ENCODE measurements at regions not wholly inside any gene's neighbourhood (a gene's known extent, or its start where the extent isn't known, plus 50 kb on each side); places are given as distances from the start of the nearest gene placed in this dataset.
"Not testable (repeated sequence)": the region's sequence is repeated elsewhere in the genome, so short reads cannot be mapped to it uniquely, and the experiment has no call there.

DNA sequence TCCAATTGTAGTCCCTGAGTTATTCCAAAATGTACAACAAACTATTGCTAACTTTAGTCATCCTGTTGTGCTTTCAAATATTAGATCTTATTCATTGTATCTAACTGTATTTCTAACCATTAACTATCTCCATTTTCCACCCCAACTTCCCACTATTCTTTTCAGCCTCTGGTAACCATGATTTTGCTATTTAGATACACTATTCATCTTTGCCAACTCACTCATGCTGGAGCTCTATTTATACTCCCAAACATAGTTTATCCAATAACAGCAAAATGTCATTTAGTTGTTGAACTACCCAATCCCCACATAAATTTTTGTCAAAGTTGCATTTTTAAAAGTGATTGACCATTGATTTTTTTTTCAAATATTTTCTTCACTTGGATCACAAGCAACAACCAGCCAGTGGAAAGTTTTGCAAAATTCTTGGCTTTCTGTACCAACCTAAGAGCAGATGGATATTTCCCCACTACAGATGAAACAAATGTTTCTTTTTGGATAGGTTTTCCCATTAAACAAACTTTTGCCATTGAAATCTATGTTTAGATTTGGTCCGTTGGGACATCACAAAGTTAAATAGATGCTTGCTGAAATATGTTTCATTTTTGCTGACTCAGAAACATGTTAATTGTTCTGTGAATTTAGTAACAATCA lies 866.0 kb downstream of the LTN1 start:
- DNase-seq (ENCODE audit: low spot score), result no peak

DNA sequence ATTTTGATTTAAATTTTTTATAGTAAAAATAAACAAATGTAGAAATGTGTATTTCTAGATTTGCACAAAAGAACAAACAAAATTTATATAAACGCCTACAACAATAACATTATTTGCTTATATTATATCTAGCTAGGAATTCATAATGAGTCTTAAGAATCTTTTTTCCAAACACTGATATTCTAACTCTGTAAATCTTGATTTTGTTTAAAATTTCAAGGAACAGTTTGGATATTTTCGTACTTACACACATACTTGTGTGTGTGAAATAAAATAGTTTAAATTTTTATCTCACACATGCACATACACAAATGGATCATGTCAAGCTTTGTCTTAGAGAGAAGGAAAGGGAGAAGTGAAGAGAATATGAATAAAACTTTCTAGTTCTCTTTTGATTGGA lies 868.1 kb downstream of the LTN1 start:
- no peak for DNase-seq (ENCODE audit: low spot score)

GRCh38 chr21:28118570-28118969 lies 874.1 kb downstream of the LTN1 start:
- DNase-seq (ENCODE audit: low spot score), result no peak

DNA sequence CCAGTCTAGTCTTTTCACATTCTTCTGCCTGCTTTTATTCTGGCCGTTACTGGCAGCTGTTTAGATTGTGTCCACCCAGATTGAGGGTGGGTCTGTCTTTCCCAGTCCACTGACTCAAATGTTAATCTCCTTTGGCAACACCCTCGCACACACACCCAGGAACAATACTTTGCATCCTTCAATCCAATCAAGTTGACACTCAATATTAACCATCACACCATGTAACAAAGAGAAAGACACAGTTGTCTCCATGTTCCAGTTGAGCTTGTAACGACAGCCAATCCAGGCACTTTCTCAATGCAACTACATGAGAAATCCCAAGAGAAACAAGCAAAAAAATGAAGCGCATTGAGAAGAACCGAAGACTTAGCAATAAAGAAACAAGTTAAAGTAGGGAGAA lies 877.7 kb downstream of the LTN1 start:
- not testable (repeated sequence) for DNase-seq (ENCODE audit: low spot score)

DNA sequence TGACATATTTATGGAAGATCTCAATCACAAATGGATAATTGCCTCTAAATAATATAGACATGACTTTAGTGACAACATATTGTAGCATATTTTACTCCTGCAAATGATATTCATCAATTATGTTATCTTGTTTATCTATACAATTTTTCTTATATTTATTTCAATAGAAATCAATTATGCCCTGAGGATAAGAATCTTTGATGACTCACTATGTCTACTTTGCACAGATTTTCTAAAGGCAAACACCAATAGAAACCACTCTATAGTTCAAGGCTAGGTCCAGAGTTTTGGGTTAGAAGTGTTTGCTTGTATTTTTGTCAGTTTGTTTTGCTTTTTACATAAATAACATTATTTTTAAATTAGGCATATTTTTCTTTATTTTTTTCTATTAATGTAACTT lies 879.0 kb downstream of the LTN1 start:
- no peak for DNase-seq (ENCODE audit: low spot score)

DNA sequence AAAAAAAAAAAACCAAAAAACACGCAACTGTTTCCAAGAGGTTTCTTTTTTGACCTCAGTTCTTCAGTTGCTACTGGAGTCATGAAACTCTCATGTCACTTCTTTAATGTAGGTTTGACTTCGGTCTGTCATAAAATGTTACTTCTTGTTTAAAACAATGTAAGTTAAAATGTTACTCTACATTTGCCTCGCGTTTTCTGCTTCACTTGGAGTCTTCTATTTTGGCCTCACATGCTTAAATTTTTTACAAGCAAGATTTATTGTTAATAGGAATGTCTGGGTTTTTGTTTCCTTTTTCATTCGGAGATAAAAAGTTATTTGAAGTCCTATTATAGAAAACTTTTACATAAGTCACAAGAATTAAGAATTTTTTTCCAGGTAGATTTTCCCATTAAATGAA lies 880.2 kb downstream of the LTN1 start:
- DNase-seq (ENCODE audit: low spot score), result no peak

GRCh38 chr21:28111151-28111619 lies 881.5 kb downstream of the LTN1 start:
- no peak for DNase-seq (ENCODE audit: low spot score)

DNA sequence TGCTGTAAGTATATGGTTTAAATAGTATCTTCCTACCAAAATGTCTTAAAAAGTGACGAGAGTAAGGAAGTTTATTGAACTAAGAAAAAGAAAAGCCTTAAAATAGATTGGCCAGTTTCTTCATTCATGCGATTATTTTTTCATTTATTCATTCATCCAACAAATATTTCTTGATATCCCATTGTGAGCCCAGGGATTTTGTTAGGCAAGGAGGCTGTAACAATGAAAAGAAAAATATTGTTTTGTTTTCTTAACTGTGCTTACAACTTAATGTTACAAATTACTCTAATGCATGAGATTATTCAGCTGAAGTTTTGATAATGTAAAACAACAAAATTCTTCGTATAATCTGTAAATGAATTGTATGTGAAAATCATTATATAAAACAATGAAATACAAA lies 882.0 kb downstream of the LTN1 start:
- no peak for DNase-seq (ENCODE audit: low spot score)

- DNase-seq (ENCODE audit: low spot score), result no peak
Measured at GRCh38 chr21:28110074-28110473, 882.6 kb downstream of the LTN1 start.

DNA sequence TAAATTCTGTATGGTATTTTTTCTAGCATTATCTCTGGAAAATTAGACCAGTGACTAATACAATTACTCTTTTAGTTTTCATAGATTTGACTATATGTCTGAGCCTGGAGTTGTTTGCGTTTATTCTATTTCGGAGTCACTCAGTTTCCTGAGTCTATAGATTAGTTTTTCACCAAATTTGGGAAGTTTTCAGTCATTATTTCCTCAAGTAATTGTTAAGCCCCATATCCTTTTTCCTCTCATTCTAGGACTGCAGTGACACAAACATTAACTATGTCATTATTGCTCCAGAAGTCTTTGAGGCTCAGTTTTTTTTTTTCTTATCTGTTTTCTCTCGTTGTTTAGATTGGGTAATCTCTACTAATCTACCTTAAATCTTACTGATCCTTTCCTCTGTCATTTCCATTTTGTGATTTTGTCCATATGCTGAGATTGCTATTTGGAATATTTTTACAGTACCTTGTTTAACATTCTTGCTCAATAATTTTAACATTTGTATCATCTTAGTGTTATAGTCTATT lies 886.2 kb downstream of the LTN1 start:
- no peak for DNase-seq (ENCODE audit: low spot score)

DNA sequence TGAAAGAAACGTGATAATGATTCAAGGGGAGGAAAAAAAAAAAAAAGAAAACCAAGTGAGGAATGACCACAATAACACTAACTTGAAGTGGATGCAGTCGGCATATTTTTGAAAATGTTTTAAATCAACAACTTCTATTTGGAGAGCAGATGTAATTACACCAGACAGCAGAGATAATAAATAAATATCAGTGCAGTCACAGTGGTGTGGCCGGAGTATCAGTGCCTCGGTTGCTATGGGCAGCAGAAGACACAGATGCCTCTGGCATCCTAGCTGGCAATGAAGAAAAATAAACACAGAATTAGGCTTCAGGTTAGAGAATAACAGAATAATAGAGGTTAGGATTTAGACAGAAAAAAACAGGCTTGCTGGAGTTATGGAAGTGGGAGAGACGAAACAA lies 888.3 kb downstream of the LTN1 start:
- no peak for DNase-seq (ENCODE audit: low spot score)

- no peak for DNase-seq (ENCODE audit: low spot score)
Measured at GRCh38 chr21:28100366-28100765, 892.3 kb downstream of the LTN1 start.

- no peak for DNase-seq (ENCODE audit: low spot score)
Measured at GRCh38 chr21:28099001-28099705, 893.5 kb downstream of the LTN1 start.

DNA sequence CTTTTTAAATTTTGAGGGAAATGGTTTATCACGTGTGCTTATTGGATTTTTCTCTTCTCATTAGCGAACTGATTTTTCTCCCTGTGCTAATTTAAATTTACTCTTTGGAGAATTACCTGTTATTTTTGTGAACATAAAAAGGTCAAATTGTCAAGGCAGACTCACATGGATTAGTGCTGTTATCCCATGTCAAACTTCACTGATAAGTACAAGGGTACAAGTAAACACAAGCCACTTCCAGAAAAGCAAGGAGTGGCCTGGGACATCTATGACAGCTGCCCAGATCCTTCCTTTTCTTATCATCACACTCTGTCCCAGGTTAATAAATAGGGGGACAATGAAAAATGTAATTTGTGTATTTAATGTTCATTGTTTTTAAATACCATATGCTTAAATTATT lies 901.2 kb downstream of the LTN1 start:
- no peak for DNase-seq (ENCODE audit: low spot score)

DNA sequence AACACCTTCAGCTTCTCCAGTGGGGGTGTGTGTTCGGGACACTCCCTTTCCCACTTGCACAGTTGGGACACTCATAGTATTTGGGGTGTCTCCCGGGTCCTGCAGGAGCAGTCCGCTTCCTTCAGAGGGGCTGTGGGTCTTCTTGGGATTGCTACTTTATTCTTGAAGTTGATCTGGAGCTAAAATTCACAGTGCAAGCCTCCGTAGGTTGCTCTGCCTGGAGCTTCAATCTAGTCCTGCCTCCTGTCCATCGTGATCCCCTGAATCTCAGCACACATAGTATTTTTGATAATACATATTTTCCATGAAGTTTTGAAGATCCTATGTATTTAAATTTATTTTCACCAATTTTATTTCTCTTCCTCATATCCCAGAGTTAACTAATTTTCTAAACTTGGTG lies 902.1 kb downstream of the LTN1 start:
- DNase-seq (ENCODE audit: low spot score), result no peak

GRCh38 chr21:28089599-28090441 lies 902.9 kb downstream of the LTN1 start:
- no peak for DNase-seq (ENCODE audit: low spot score)

GRCh38 chr21:28086861-28087581 lies 905.7 kb downstream of the LTN1 start:
- no peak for DNase-seq (ENCODE audit: low spot score)

DNA sequence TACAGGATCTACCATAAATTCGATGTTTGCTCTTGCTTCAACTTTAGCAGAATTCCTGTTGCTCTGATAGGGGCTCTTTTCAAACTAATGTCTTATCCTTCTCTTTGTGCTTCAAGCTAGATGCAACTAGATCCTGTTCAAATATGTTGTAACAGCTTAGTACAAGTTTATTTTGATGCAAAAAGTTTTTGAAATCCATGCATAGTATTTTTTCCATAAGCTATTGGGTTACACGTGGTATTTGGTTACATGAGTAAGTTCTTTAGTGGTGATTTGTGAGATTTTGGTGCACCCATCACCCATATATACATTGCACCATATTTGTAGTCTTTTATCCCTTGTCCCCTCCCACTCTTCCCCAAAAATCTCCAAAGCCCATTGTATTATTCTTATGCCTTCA lies 907.7 kb downstream of the LTN1 start:
- no peak for DNase-seq (ENCODE audit: low spot score)

DNA sequence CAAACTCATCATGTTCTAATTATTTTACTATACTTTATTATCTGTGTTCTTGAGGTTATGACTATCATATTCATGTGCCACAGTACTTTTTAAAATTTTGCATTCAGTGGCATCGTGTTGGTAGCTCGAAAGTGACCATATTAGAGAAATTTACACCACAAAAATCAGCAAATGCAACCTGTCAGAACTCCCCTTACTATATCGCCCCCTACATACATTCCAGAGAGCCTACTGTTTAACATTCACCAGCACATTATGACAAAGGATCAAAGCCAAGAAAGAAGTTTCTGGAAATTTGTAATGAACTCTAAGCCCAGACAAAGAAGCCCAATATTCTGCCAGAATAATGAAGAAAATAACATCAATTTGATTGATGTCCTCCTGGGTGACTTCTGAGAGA lies 909.3 kb downstream of the LTN1 start:
- DNase-seq (ENCODE audit: low spot score), result no peak

- DNase-seq (ENCODE audit: low spot score), result no peak
Measured at GRCh38 chr21:28078126-28078525, 914.6 kb downstream of the LTN1 start.

DNA sequence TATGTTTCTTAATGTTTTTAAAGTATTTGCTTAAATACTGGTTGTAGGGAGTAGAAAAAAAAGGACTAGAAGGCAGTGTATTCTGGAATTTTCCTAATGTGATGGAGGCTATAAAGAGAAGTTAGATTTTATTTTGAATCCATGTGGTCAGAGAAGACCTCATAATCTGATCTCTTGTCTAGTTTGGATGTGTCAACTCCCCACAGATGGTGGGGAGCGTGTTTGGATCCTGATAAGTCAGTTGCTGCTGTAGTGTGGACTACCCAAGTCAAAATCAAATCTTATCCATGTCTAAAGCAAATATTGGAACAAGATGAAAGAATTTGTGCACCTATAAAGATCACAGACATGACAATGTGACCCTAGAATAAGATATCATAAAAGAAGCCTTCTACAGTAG lies 918.0 kb downstream of the LTN1 start:
- DNase-seq (ENCODE audit: low spot score), result no peak

DNA sequence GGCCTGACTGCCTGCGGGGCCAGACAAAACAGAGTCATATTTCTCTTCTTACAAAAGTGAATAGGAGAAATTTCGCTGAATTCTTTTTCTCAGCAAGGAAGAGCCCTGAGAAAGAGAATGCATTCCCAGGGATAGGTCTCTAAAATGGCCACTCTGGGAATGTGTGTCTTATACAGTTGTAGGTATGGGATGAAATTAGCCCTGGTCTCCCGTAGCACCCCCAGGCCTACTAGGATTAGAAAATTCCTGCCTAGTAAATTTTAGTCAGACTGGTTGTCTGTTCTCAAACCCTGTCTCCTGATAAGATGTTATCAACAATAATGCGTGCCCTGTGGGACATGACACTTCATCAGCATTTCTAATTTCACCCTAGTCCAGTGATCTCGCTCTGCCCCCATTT lies 920.1 kb downstream of the LTN1 start:
- DNase-seq (ENCODE audit: low spot score), result no peak
